ENCODE measurements at regions not wholly inside any gene's neighbourhood (a gene's known extent, or its start where the extent isn't known, plus 50 kb on each side); places are given as distances from the start of the nearest gene placed in this dataset.

DNA sequence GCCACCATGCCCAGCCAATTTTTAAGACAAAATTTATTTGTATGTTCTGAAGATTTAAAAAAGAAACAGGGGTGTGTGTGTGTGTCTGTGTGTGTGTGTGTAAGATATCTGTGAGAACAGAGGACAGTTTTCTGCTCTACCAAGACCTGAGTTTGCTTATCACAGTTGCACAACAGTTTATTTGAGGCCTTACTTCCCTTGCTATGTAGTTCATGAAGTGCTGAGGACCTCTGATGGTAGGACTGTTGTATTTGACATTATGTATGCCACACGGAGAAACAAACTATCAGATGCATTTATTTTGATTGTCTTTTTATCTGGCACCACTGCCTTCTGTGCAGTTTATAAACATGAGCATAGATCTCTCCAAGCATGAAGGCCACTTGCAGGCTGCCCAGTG, 355.2 kb downstream of the PBX1 start:
- peak; percentile 50 for TF ChIP-seq RAD21 (IDR thresholded peaks at IDR 0.05; ENCODE audit: low read length)
- TF ChIP-seq, protein P1, sequence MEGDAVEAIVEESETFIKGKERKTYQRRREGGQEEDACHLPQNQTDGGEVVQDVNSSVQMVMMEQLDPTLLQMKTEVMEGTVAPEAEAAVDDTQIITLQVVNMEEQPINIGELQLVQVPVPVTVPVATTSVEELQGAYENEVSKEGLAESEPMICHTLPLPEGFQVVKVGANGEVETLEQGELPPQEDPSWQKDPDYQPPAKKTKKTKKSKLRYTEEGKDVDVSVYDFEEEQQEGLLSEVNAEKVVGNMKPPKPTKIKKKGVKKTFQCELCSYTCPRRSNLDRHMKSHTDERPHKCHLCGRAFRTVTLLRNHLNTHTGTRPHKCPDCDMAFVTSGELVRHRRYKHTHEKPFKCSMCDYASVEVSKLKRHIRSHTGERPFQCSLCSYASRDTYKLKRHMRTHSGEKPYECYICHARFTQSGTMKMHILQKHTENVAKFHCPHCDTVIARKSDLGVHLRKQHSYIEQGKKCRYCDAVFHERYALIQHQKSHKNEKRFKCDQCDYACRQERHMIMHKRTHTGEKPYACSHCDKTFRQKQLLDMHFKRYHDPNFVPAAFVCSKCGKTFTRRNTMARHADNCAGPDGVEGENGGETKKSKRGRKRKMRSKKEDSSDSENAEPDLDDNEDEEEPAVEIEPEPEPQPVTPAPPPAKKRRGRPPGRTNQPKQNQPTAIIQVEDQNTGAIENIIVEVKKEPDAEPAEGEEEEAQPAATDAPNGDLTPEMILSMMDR (IDR thresholded peaks at IDR 0.05) = peak; percentile 35
- TF ChIP-seq SMC3 (IDR thresholded peaks at IDR 0.05; ENCODE audit: low read depth, low read length) = peak; percentile 26; the same call in 1 of the 2 replicates
- TF ChIP-seq ELF1 (IDR thresholded peaks at IDR 0.05) = no peak
